HepG2 (cell line): ENCODE measurements at regions not wholly inside any gene's neighbourhood (a gene's known extent, or its start where the extent isn't known, plus 50 kb on each side); places are given as distances from the start of the nearest gene placed in this dataset.

Experiments used
- CREB3 ChIP-seq: sonication (generic); formaldehyde crosslinking; IDR thresholded peaks from 2 replicates; pipeline ENCODE4 v1.5.0; 2020; ENCODE audit warnings: missing genetic modification reagents
- CTCF ChIP-seq: sonication (generic); formaldehyde crosslinking; IDR thresholded peaks from 2 replicates; pipeline ENCODE4 v1.5.0; 2020; ENCODE audit warnings: mild to moderate bottlenecking, missing genetic modification reagents, moderate library complexity
- ETS1 ChIP-seq: sonication (generic); formaldehyde crosslinking; IDR thresholded peaks from 2 replicates; pipeline ENCODE4 v1.4.0; 2020; ENCODE audit warnings: missing genetic modification reagents
- GLMP ChIP-seq: sonication (generic); formaldehyde crosslinking; IDR thresholded peaks from 2 replicates; pipeline ENCODE4 v1.9.0; 2021; ENCODE audit warnings: missing genetic modification reagents, mild to moderate bottlenecking, borderline replicate concordance
- NCOA1 ChIP-seq: sonication (generic); formaldehyde crosslinking; IDR thresholded peaks from 2 replicates; pipeline ENCODE4 v1.9.0; 2021; ENCODE audit warnings: missing genetic modification reagents
- RFX1 ChIP-seq: fragments of 450-650 bp; IDR thresholded peaks from 2 replicates; pipeline ENCODE4 v1.6.1; 2017
- SP2 ChIP-seq: sonication (generic); formaldehyde crosslinking; IDR thresholded peaks from 2 replicates; pipeline ENCODE4 v1.5.1; 2020; ENCODE audit warnings: mild to moderate bottlenecking, missing genetic modification reagents
- ZNF256 ChIP-seq: sonication (generic); formaldehyde crosslinking; conservative IDR thresholded peaks from 2 replicates; pipeline ENCODE4 v1.4.0; 2020; ENCODE audit warnings: missing genetic modification reagents
- ZNF318 ChIP-seq: sonication (generic); formaldehyde crosslinking; IDR thresholded peaks from 2 replicates; pipeline ENCODE4 v1.4.0; 2020; ENCODE audit warnings: mild to moderate bottlenecking, missing genetic modification reagents
- ZNF577 ChIP-seq: sonication (generic); formaldehyde crosslinking; IDR thresholded peaks from 2 replicates; pipeline ENCODE4 v1.4.0; 2020; ENCODE audit warnings: mild to moderate bottlenecking, low read depth, missing genetic modification reagents, borderline replicate concordance
- ZXDC ChIP-seq: sonication (generic); formaldehyde crosslinking; IDR thresholded peaks from 2 replicates; pipeline ENCODE4 v1.5.0; 2020; ENCODE audit warnings: mild to moderate bottlenecking, missing genetic modification reagents

GRCh38 chr4:111540671-111541070, 604.6 kb upstream of the FAM241A start:
- no peak for TF ChIP-seq ZNF577 (CRISPR knock-in tag)
- TF ChIP-seq CTCF (CRISPR knock-in tag), result no peak
- no peak for TF ChIP-seq ZNF318 (CRISPR knock-in tag)
- TF ChIP-seq ZNF256 (CRISPR knock-in tag), result no peak
- no peak for TF ChIP-seq RFX1
- TF ChIP-seq GLMP (CRISPR knock-in tag), result no peak
- no peak for TF ChIP-seq NCOA1
- TF ChIP-seq ETS1 (CRISPR knock-in tag), result no peak
- TF ChIP-seq CREB3 (CRISPR knock-in tag), result no peak
- no peak for TF ChIP-seq ZXDC
- no peak for TF ChIP-seq SP2 (CRISPR knock-in tag)
